RKO (cell line): ENCODE measurements at regions not wholly inside any gene's neighbourhood (a gene's known extent, or its start where the extent isn't known, plus 50 kb on each side); places are given as distances from the start of the nearest gene placed in this dataset.

Experiments
- DNase-seq: peaks from one replicate; pipeline ENCODE4 v3.0.0-alpha.2; 2016; ENCODE audit warnings: low spot score

GRCh38 chr16:35170610-35171009 is 1711.2 kb downstream of the TP53TG3F start:
- DNase-seq = no peak

GRCh38 chr16:35171106-35171505 is 1711.7 kb downstream of the TP53TG3F start:
- no peak for DNase-seq

GRCh38 chr16:35173295-35173694 is 1713.9 kb downstream of the TP53TG3F start:
- DNase-seq = no peak

GRCh38 chr16:35174016-35174415 is 1714.6 kb downstream of the TP53TG3F start:
- DNase-seq = no peak

GRCh38 chr16:35176449-35176848 is 1717.0 kb downstream of the TP53TG3F start:
- DNase-seq = no peak

- DNase-seq = no peak
Observed at GRCh38 chr16:35177851-35178250, 1718.4 kb downstream of the TP53TG3F start.

DNA sequence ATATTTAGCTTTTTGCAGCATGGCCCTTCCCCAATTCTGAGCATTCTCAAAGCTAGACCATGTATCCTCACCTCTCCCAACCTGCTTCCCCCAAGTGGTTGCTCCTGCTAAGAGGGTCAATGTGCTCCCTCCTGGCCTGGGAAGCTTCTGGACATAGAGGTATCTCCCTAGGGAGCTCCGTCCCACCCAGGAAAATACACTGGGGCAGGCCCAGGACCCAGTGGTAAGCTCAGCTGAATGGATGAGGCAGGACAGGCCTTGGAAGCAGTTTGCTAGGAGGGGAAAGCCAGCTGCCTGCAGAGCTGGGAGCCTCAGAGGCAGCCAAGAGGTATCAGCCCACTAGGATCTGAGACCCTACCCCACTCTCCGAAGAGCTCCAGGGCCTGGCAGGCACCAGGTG is 1721.6 kb downstream of the TP53TG3F start:
- DNase-seq = no peak

DNA sequence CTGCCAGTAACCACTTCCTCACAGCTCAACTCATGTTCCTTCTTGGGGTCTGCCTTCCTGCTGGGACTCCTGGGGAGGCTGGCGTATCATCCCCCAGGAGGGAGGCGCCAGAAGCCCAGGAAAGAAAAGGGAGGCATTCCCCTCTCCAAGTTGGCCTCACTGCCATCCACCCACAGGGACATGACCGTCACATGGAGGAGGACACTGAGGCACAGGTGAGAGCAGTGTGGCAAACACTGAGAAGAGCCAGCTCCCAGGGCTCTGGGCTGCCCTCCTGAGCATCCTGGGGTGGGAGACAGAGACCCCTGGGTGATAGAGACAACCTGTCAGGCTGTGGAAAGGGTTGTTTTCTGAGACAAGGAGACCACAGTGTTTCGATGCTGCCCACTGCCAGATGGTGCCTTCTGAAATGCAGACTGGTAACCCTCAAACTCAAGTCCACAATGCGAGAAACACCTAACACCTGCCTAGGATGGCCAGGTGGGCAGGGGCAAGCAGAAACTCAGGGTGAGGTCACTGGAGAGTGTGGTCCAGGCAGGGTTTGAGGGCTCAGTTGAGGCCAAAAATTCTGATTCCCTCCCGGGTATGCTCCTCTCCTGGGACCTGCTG is 1722.1 kb downstream of the TP53TG3F start:
- DNase-seq = no peak

DNA sequence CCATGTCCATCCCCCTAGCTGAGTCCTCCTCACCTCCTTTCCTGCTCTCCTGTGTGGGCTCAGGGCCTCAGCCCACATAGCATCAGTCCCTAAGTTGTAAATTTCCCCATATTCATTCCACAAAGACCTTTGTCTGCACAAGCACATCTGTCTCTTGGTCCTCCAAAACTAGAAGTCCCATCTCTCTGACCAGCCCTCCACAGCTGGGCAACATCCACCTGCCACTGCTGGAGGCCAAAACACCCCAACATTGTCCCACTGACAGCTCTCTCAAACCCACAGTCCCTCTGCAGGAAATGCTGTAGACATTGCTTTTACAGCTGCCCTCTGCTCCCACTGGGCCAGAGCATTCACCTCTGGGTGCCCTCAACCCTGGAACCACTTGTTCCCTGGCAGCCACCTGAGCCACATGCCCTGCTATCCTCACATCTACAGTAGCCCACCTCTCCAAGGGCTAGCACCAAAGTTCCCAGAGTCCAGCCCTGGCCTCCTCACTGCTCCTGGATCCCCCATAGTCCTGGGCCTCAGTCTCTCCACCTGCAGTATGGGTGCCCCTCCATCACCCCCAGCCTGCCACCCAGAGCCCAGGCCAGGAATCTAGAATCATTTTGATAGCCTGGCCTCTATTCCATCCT is 1722.7 kb downstream of the TP53TG3F start:
- DNase-seq = no peak

DNA sequence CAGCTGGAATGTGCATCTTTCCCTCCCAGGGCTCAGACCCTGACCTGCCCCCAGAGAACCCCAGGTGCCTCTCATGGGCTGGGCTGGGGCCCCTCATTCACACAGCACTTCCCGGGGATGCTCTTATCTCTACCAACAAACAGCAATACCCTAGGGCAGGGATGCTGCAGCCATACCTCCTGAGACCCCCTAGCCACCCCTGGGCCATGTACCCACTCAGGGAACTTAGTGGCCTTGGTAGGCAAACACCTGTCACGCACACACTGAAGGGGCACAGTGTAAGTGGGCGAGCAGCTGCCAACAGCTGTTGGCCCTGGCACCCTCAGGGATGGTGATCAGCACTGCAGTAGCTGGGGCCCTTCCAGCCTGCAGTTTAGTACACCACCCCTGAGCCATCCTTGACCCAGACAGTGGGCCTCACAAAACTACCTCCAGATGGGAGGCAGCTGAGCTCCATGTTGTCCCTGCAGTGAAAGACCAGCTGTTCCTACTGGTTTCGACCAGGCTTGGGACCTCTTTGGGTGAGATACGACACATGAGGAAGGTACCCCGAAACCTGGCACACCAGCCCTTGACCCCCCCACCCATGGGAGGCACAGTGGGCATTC is 1723.6 kb downstream of the TP53TG3F start:
- no peak for DNase-seq

- no peak for DNase-seq
Observed at GRCh38 chr16:35184356-35184870, 1725.0 kb downstream of the TP53TG3F start.

DNA sequence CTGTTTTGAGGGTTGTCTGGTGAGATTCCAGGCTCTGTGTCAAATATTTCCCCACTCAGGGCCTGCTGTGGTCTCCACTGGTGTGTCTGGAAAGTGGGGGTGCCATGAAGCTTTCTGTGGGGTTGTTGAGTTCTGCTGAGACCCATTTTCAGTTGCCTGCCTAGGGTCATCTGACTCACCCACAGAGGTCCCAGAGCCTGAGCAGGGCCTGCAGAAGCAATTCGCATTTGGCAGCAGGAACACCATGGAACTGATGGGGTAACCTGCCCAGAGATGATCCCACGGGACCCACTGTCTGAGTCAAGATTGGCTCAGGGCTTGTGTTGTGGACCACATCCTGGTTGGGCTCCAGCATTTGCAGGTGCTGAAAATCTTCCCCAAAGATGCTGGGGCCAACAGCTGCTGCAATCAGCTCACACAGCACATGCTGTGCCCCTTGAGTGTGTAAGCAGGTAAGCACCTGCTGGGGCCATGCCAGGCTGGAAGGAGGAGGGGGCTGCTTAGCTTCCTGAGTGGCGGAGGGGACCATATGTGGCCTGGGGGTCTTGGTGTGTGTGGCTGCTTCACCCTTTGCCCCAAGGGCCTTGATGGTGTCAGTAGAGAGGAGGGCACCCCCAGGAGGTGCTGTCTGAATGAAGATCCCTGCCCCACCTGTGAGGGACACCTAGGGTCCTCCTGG is 1726.1 kb downstream of the TP53TG3F start:
- no peak for DNase-seq

- no peak for DNase-seq
Observed at GRCh38 chr16:35186045-35186759, 1726.8 kb downstream of the TP53TG3F start.

- DNase-seq = no peak
Observed at GRCh38 chr16:35187665-35188225, 1728.3 kb downstream of the TP53TG3F start.

GRCh38 chr16:35188288-35189155 is 1729.1 kb downstream of the TP53TG3F start:
- no peak for DNase-seq

- DNase-seq = no peak
Observed at GRCh38 chr16:35192993-35193392, 1733.6 kb downstream of the TP53TG3F start.

GRCh38 chr16:35193956-35194355 is 1734.5 kb downstream of the TP53TG3F start:
- DNase-seq = no peak

- no peak for DNase-seq
Observed at GRCh38 chr16:35194681-35195080, 1735.3 kb downstream of the TP53TG3F start.

GRCh38 chr16:35195173-35195863 is 1735.9 kb downstream of the TP53TG3F start:
- no peak for DNase-seq

GRCh38 chr16:35195864-35196216 is 1736.4 kb downstream of the TP53TG3F start:
- no peak for DNase-seq
